ENCODE measurements at regions not wholly inside any gene's neighbourhood (a gene's known extent, or its start where the extent isn't known, plus 50 kb on each side); places are given as distances from the start of the nearest gene placed in this dataset.

DNA sequence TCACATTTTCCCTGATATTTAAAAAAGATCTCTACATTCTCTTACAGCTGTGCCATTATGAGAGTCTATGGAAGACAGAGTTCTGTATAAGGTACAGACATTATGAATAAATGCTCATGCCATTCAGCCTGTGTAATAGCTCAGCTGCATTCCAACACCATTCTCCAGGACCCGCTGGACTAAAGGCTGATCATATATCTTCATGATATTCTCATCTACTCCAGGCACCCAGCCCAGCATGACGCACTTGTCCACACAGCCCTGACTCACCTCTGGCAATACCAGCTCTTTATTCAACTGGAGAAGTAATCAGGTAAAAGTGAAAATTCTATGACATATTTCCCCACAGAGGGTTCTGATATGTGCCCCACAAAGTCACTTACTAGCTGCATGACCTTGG lies 437.5 kb upstream of the FGF16 start:
- TF ChIP-seq, protein P1, sequence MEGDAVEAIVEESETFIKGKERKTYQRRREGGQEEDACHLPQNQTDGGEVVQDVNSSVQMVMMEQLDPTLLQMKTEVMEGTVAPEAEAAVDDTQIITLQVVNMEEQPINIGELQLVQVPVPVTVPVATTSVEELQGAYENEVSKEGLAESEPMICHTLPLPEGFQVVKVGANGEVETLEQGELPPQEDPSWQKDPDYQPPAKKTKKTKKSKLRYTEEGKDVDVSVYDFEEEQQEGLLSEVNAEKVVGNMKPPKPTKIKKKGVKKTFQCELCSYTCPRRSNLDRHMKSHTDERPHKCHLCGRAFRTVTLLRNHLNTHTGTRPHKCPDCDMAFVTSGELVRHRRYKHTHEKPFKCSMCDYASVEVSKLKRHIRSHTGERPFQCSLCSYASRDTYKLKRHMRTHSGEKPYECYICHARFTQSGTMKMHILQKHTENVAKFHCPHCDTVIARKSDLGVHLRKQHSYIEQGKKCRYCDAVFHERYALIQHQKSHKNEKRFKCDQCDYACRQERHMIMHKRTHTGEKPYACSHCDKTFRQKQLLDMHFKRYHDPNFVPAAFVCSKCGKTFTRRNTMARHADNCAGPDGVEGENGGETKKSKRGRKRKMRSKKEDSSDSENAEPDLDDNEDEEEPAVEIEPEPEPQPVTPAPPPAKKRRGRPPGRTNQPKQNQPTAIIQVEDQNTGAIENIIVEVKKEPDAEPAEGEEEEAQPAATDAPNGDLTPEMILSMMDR (IDR thresholded peaks at IDR 0.05), result no peak
- no peak for TF ChIP-seq POLR2A (IDR thresholded peaks at IDR 0.05)

Data from tibial nerve (tissue), 3 donors.